Activated CD4-positive, alpha-beta T cell treated with anti-CD3 and anti-CD28 coated beads for 4 hours (primary cell): ENCODE measurements at regions not wholly inside any gene's neighbourhood (a gene's known extent, or its start where the extent isn't known, plus 50 kb on each side); places are given as distances from the start of the nearest gene placed in this dataset.
"Not testable (repeated sequence)": the region's sequence is repeated elsewhere in the genome, so short reads cannot be mapped to it uniquely, and the experiment has no call there.

Source experiments
- DNase-seq, 2 donors: peaks; one replicate each; pipeline ENCODE4 v3.0.0-alpha.2; 2020

DNA sequence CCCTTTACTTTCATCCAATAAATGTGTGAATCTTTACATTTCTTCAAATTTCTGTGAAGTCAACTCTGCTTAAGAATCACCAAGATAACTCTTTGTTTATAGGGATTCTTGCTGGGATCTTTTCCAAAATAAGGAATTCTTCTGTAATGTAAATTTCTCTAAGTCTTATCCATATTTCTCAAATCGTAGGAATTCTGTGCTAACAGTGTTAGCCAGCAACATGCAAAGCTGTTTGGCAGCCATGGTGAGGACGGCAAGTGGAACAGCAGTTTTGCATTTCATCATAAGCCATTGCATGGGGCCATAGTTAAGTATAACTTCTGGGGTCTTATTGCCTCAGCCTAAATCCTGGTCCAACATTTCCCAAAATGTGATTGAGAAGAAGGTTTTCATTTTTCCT lies 310.5 kb upstream of the PRR16 start:
- no peak for DNase-seq

GRCh38 chr5:120155873-120156272 lies 308.2 kb upstream of the PRR16 start:
- DNase-seq, result no peak

- no peak for DNase-seq
Measured at GRCh38 chr5:120158211-120158610, 305.9 kb upstream of the PRR16 start.

GRCh38 chr5:120159155-120159554 lies 304.9 kb upstream of the PRR16 start:
- no peak for DNase-seq

GRCh38 chr5:120160124-120160895 lies 303.8 kb upstream of the PRR16 start:
- no peak for DNase-seq

DNA sequence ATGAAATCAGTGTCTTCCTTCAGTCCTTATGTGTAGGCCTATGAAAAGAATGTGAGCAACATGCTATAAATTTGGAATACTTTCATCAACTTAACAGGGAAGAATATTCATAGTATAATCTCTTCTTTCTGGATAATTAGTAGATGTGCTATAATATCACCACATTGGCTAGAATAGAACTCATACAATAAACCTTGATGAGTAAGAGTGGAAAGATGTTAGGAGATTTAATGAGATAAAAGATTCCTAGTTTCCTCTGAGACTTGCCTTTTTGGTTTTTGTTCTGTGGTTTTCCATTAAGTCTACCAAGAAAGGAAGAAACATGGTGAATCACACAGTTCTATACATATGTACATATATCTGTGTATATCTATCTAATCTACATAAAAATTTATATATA lies 301.8 kb upstream of the PRR16 start:
- DNase-seq, result no peak

GRCh38 chr5:120164037-120164436 lies 300.1 kb upstream of the PRR16 start:
- no peak for DNase-seq

- DNase-seq, result no peak
Measured at GRCh38 chr5:120164986-120165385, 299.1 kb upstream of the PRR16 start.

- no peak for DNase-seq
Measured at GRCh38 chr5:120173125-120173524, 291.0 kb upstream of the PRR16 start.

- no peak for DNase-seq
Measured at GRCh38 chr5:120174089-120174488, 290.0 kb upstream of the PRR16 start.

DNA sequence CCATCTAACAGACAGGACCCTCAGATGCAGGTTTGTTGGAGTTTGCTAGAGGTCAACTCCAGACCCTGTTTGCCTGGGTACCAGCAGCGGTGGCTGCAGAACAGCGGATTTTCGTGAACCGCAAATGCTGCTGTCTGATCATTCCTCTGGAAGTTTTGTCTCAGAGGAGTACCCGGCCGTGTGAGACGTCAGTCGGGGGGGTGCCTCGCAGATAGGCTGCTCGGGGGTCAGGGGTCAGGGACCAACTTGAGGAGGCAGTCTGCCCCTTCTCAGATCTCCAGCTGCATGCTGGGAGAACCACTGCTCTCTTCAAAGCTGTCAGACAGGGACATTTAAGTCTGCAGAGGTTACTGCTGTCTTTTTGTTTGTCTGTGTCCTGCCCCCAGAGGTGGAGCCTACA lies 282.9 kb upstream of the PRR16 start:
- not testable (repeated sequence) for DNase-seq

DNA sequence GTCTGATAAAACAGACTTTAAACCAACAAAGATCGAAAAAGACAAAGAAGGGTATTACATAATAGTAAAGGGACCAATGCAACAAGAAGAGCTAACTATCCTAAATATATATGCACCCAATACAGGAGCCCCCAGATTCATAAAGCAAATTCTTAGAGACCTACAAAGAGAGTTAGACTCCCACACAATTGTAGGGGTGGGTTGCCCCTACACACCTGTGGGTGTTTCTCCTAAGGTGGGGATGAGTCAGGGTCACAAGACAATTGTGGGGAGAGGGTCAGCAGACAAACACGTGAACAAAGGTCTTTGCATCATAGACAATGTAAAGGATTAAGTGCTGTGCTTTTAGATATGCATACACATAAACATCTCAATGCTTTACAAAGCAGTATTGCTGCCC lies 269.4 kb upstream of the PRR16 start:
- DNase-seq, result not testable (repeated sequence)

DNA sequence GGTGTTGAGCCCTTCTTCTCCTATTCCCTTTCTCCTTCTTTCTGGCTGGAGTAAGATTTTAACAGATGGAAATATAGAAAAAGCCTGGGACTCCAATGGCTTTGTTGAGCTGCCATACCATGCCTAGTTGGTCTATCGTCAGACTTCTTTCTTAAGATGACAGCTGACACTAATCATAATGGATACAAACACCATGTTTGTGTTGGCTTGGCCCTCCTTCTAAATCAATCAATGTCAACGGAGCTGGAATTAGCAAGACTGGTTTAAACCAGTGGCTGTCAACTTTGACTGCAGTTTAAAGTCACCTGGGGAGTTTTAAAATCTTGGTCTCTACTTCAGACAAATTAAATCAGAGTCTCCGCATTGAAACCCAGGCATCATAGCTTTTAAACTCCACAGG lies 264.5 kb upstream of the PRR16 start:
- no peak for DNase-seq

GRCh38 chr5:120207129-120207528 lies 257.0 kb upstream of the PRR16 start:
- DNase-seq, result no peak

- no peak for DNase-seq
Measured at GRCh38 chr5:120217001-120217400, 247.1 kb upstream of the PRR16 start.

GRCh38 chr5:120219988-120220387 lies 244.1 kb upstream of the PRR16 start:
- no peak for DNase-seq

GRCh38 chr5:120225524-120225923 lies 238.6 kb upstream of the PRR16 start:
- no peak for DNase-seq

DNA sequence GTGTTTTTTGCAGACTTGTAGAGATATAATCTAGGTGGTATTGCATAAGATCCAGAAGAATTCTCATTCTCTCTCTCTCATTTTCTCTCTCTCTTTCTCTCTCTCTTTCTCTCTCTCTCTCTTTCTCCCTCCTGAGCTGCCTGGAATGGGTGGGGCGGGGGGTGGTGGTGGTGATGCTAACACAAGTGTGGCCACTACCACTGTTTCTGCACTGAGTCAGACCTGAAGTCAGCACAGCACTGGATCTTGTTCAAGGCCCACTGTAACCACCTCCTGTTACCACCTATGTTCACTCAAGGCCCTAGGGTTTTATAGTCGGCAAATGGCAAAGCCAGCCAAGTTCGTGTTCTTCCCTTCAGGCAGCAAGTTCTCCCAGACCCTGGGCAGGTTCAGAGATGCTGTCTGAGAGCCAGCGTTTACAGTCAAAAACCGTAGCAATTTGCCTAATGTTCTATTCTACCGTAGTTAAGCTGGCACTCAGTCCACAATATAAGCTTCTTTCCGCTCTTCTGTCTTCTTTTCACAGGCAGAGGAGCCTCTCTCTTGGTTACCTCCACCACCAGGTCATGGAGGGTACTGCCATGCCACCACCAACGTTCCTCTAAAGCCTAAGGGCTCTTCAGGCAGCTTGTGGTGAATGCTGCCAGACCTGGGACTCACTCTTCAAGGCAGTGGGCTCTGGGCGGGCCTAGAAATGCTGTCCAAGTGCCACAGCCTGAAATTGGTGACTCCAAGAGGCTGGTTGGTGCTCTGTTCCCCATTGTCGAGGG lies 235.7 kb upstream of the PRR16 start:
- no peak for DNase-seq

DNA sequence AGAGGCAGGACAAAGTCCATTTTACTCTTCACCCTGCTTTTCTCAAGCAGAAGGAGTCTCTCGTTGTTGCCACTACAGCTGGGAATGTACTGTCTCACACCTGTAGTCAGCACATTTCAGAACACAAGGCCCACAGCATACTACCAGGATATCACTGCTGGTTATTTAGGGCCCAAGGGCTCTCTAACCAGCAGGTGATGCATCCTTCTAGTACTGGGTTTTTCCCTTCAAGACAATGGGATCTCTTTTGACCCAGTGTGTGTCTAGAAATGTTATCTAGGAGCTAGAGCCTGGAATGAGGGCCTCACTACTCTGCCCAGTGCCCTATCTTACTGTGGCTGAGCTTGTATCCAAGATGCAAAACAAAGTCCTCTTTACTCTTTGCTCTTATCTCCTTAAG lies 235.1 kb upstream of the PRR16 start:
- no peak for DNase-seq

DNA sequence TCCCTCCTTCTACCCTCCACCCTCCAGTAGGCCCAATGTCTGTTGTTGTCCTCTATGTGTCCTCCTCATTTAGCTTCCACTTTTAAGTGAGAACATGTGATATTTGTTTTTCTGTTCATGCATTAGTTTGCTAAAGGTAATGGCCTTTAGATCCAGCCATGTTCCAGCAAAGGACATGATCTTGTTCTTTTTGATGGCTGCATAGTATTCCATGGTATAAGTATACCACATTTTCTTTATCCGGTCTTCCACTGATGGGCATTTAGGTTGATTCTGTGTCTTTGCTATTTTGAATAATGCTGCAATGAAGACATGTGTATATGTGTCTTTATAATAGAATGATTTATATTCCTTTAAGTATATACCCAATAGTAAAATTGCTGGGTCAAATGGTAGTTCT lies 232.5 kb upstream of the PRR16 start:
- DNase-seq, result no peak

- DNase-seq, result no peak
Measured at GRCh38 chr5:120236360-120236759, 227.7 kb upstream of the PRR16 start.

DNA sequence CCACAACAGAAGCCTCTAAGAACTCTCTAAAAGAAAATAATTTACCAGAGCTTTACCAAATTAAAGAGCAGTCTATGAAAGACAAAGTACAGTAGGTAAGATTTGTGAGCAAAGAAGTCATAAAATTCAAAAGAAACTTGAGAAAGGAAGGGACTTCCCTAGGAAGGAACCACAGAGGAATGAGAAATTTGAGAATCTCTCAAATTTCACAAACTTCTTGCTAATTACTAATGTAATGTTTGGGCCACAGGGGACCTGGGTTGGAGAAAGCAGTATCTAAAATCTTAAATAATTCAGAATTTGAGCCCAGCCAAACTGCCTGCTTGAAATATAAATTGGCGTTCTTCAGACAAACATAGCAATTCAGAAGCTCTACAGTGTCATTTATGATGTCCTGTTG lies 225.0 kb upstream of the PRR16 start:
- DNase-seq, result no peak

GRCh38 chr5:120240706-120241105 lies 223.4 kb upstream of the PRR16 start:
- no peak for DNase-seq

DNA sequence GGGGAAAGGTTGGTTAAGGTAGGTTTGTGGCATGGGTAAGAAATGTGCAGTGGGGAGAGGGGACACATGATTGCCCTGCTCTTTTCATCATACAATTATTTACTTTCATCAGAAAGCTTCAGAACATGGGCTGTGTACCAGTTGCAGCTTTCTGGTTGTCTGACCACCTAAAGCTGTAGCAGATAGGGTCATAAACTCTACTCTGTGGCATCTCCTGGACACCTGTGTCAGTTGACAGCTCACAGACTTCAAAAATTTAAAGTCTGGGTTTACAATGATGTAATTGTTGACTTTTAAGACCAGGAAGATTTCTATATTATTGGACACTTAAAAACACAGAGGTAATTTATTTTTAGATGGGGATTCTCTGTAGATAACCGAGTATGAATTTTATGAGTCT lies 222.7 kb upstream of the PRR16 start:
- DNase-seq, result no peak

- DNase-seq, result no peak
Measured at GRCh38 chr5:120251898-120252297, 212.2 kb upstream of the PRR16 start.
